CD4-positive, alpha-beta T cell treated with Interleukin-17A for 1 hour (primary cell): ENCODE measurements at regions not wholly inside any gene's neighbourhood (a gene's known extent, or its start where the extent isn't known, plus 50 kb on each side); places are given as distances from the start of the nearest gene placed in this dataset.
"Not testable (repeated sequence)": the region's sequence is repeated elsewhere in the genome, so short reads cannot be mapped to it uniquely, and the experiment has no call there.

Experiments used
- DNase-seq: peaks from one replicate; pipeline ENCODE4 v3.0.0-alpha.2; 2020

- DNase-seq: no peak
These were observed 255.6 kb downstream of the TTC6 start for GRCh38 chr14:37851054-37851453.

- no peak for DNase-seq
These were observed 260.4 kb downstream of the TTC6 start for GRCh38 chr14:37855871-37856270.

- no peak for DNase-seq
These were observed 262.4 kb downstream of the TTC6 start for GRCh38 chr14:37857774-37858266.

GRCh38 chr14:37858733-37859132 lies 263.3 kb downstream of the TTC6 start:
- DNase-seq: no peak

- no peak for DNase-seq
These were observed 263.7 kb downstream of the TTC6 start for GRCh38 chr14:37859177-37859576.

- DNase-seq: no peak
These were observed 266.8 kb downstream of the TTC6 start for GRCh38 chr14:37862263-37862662.

GRCh38 chr14:37864128-37864527 lies 268.7 kb downstream of the TTC6 start:
- DNase-seq: no peak

GRCh38 chr14:37864861-37865718 lies 269.7 kb downstream of the TTC6 start:
- no peak for DNase-seq

- no peak for DNase-seq
These were observed 270.5 kb downstream of the TTC6 start for GRCh38 chr14:37865719-37866549.

GRCh38 chr14:37869633-37870032 lies 274.2 kb downstream of the TTC6 start:
- DNase-seq: no peak

GRCh38 chr14:37870170-37870569 lies 274.7 kb downstream of the TTC6 start:
- DNase-seq: no peak

GRCh38 chr14:37870632-37871346 lies 275.4 kb downstream of the TTC6 start:
- DNase-seq: no peak

GRCh38 chr14:37874065-37874428 lies 278.6 kb downstream of the TTC6 start:
- not testable (repeated sequence) for DNase-seq

- DNase-seq: peak; percentile 80
These were observed 279.1 kb downstream of the TTC6 start for GRCh38 chr14:37874429-37875109.

GRCh38 chr14:37888234-37888633 lies 292.8 kb downstream of the TTC6 start:
- DNase-seq: no peak

GRCh38 chr14:37889087-37889486 lies 293.7 kb downstream of the TTC6 start:
- DNase-seq: no peak

GRCh38 chr14:37890095-37890494 lies 294.7 kb downstream of the TTC6 start:
- DNase-seq: no peak

GRCh38 chr14:37891500-37891899 lies 296.1 kb downstream of the TTC6 start:
- not testable (repeated sequence) for DNase-seq

GRCh38 chr14:37894463-37894862 lies 299.0 kb downstream of the TTC6 start:
- DNase-seq: no peak

GRCh38 chr14:37899365-37899764 lies 303.9 kb downstream of the TTC6 start:
- DNase-seq: no peak

GRCh38 chr14:37900561-37900960 lies 305.1 kb downstream of the TTC6 start:
- DNase-seq: no peak

- DNase-seq: no peak
These were observed 305.7 kb upstream of the SSTR1 start for GRCh38 chr14:37901978-37902377.
